ENCODE measurements at regions not wholly inside any gene's neighbourhood (a gene's known extent, or its start where the extent isn't known, plus 50 kb on each side); places are given as distances from the start of the nearest gene placed in this dataset.

DNA sequence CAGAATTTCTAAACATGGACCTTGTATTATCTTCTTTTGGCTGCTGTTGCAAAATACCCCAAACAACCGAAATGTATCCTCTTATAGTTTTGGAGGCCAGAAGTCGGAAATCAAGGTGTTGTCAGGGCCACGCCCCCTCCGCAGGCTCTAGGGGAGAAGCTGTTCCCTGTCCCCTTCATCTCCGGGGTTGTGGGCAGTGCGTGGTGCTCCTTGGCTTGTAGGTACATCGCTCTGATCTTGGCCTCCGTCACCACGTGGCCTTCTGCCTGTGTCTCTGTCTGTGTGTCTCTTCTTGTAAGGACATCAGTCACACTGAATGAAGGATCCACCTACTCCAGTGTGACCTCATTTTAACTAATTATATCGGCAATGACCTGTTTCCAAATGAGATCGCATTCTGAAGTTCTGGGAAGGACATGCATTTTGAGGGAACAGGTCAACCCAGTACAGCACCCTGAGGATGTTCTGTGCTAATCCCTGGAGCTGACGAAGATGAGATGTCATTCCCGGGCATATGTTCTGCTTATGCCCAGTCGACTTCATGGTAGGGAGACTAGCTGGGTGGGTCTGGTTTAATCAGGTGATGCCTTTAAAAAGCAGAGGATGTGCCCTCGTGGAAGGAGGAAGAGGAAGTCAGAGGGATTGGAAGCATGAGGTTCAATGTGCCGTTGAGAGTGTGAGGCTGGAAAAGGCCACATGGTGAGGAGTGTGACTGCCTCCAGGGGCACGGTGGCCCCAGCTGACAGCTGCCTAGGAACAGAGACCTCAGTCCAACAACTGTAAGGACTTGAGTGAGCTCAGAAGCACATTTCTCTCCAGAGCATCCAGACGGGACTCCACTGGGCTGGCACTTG lies 531.1 kb downstream of the TBC1D22A start:
- TF ChIP-seq POLR2AphosphoS5 (IDR thresholded peaks at IDR 0.05) (no peak), POLR2A (IDR thresholded peaks at IDR 0.05) (no peak), EP300 (IDR thresholded peaks at IDR 0.05) (no peak)
- TF ChIP-seq, protein P1, sequence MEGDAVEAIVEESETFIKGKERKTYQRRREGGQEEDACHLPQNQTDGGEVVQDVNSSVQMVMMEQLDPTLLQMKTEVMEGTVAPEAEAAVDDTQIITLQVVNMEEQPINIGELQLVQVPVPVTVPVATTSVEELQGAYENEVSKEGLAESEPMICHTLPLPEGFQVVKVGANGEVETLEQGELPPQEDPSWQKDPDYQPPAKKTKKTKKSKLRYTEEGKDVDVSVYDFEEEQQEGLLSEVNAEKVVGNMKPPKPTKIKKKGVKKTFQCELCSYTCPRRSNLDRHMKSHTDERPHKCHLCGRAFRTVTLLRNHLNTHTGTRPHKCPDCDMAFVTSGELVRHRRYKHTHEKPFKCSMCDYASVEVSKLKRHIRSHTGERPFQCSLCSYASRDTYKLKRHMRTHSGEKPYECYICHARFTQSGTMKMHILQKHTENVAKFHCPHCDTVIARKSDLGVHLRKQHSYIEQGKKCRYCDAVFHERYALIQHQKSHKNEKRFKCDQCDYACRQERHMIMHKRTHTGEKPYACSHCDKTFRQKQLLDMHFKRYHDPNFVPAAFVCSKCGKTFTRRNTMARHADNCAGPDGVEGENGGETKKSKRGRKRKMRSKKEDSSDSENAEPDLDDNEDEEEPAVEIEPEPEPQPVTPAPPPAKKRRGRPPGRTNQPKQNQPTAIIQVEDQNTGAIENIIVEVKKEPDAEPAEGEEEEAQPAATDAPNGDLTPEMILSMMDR (IDR thresholded peaks at IDR 0.05), result no peak
